NB4 (cell line): ENCODE measurements at regions not wholly inside any gene's neighbourhood (a gene's known extent, or its start where the extent isn't known, plus 50 kb on each side); places are given as distances from the start of the nearest gene placed in this dataset.

Experiments
- DNase-seq: peaks from one replicate; pipeline ENCODE4 v3.0.0; 2010; ENCODE audit warnings: low read depth
- H3K4me3 ChIP-seq: one replicate; pipeline ENCODE4 v1.5.1; 2011; ENCODE audit warnings: mild to moderate bottlenecking, low read depth, low read length, moderate library complexity
- CTCF ChIP-seq: IDR thresholded peaks from one replicate; pipeline ENCODE4 v1.5.1; 2012; ENCODE audit warnings: low read depth, low read length
- MAX ChIP-seq: IDR thresholded peaks from 2 replicates; pipeline ENCODE4 v1.6.1; 2011; ENCODE audit warnings: low read depth, low read length
- MYC ChIP-seq: IDR thresholded peaks from 2 replicates; pipeline ENCODE4 v1.6.1; 2011; ENCODE audit warnings: low read depth, low read length
- POLR2A ChIP-seq: IDR thresholded peaks from 2 replicates; pipeline ENCODE4 v1.6.1; 2011; ENCODE audit warnings: mild to moderate bottlenecking; ENCODE audit not compliant: insufficient read length; ENCODE audit errors: extremely low read depth

GRCh38 chr3:162998205-162998604 lies 1501.6 kb downstream of the OTOL1 start:
- TF ChIP-seq MAX, result no peak
- no peak for TF ChIP-seq POLR2A
- no peak for TF ChIP-seq CTCF
- DNase-seq, result no peak
- no peak overlapping the region for H3K4me3 ChIP-seq

- TF ChIP-seq POLR2A, result no peak
- TF ChIP-seq CTCF, result no peak
- TF ChIP-seq MAX, result no peak
- TF ChIP-seq MYC, result no peak
- no peak for DNase-seq
- H3K4me3 ChIP-seq, result no peak overlapping the region
Observed at GRCh38 chr3:163011596-163011995, 1515.0 kb downstream of the OTOL1 start.

- TF ChIP-seq MAX (no peak), POLR2A (no peak), CTCF (no peak), MYC (no peak)
- no peak overlapping the region for H3K4me3 ChIP-seq
- no peak for DNase-seq
Observed at GRCh38 chr3:163016251-163016650, 1519.6 kb downstream of the OTOL1 start.

- no peak for DNase-seq
- TF ChIP-seq POLR2A (no peak), MYC (no peak), CTCF (no peak), MAX (no peak)
- no peak overlapping the region for H3K4me3 ChIP-seq
Observed at GRCh38 chr3:163018067-163018466, 1521.5 kb downstream of the OTOL1 start.

GRCh38 chr3:163018664-163019063 lies 1522.1 kb downstream of the OTOL1 start:
- DNase-seq, result no peak
- no peak overlapping the region for H3K4me3 ChIP-seq
- TF ChIP-seq MAX, result no peak
- no peak for TF ChIP-seq CTCF
- TF ChIP-seq POLR2A, result no peak
- TF ChIP-seq MYC, result no peak

GRCh38 chr3:163019260-163019659 lies 1522.7 kb downstream of the OTOL1 start:
- no peak for DNase-seq
- TF ChIP-seq POLR2A, result no peak
- TF ChIP-seq MYC, result no peak
- no peak for TF ChIP-seq MAX
- no peak overlapping the region for H3K4me3 ChIP-seq
